T-helper 1 cell treated with Interleukin-12 subunit alpha and Interleukin-12 subunit beta and Interleukin-4 antibody, amounts not matched to agents 30 μg/mL and 1 μg/mL, for 36 hours (primary cell): ENCODE measurements at regions not wholly inside any gene's neighbourhood (a gene's known extent, or its start where the extent isn't known, plus 50 kb on each side); places are given as distances from the start of the nearest gene placed in this dataset.
"Not testable (repeated sequence)": the region's sequence is repeated elsewhere in the genome, so short reads cannot be mapped to it uniquely, and the experiment has no call there.

ENCODE experiments used
- H3K27ac Mint-ChIP-seq: one replicate; pipeline ENCODE4 v1.8.0; 2021; ENCODE audit warnings: mild to moderate bottlenecking, mixed read lengths
- H3K27me3 Mint-ChIP-seq: one replicate; pipeline ENCODE4 v1.8.0; 2021; ENCODE audit warnings: low read depth, mixed read lengths
- H3K36me3 Mint-ChIP-seq: one replicate; pipeline ENCODE4 v1.8.0; 2021; ENCODE audit warnings: low read depth, mixed read lengths
- H3K4me1 Mint-ChIP-seq: one replicate; pipeline ENCODE4 v1.8.0; 2021; ENCODE audit warnings: low read depth, mixed read lengths
- H3K4me3 Mint-ChIP-seq: one replicate; pipeline ENCODE4 v1.8.0; 2021; ENCODE audit warnings: mild to moderate bottlenecking, moderate library complexity, mixed read lengths
- H3K9me3 Mint-ChIP-seq: one replicate; pipeline ENCODE4 v1.8.0; 2021; ENCODE audit warnings: mixed read lengths

GRCh38 chr10:64036321-64036930 is 515.2 kb downstream of the REEP3 start:
- peaks cover 3% of the 10 kb centered on the region for H3K27me3 Mint-ChIP-seq
- H3K27ac Mint-ChIP-seq, result no peak overlapping the region
- H3K36me3 Mint-ChIP-seq, result no peaks in the 10 kb centered on the region
- no peak overlapping the region for H3K4me3 Mint-ChIP-seq
- H3K9me3 Mint-ChIP-seq, result no peaks in the 10 kb centered on the region
- peaks cover 4% of the 10 kb centered on the region for H3K4me1 Mint-ChIP-seq

- Mint-ChIP-seq H3K27me3 (peaks cover 3% of the 10 kb centered on the region), H3K36me3 (no peaks in the 10 kb centered on the region), H3K9me3 (no peaks in the 10 kb centered on the region), H3K4me1 (peaks cover 4% of the 10 kb centered on the region), H3K27ac (no peak overlapping the region), H3K4me3 (no peak overlapping the region)
These were observed 516.0 kb downstream of the REEP3 start for GRCh38 chr10:64037071-64037661.

GRCh38 chr10:64038107-64038506 is 516.9 kb downstream of the REEP3 start:
- Mint-ChIP-seq H3K27ac (no peak overlapping the region), H3K27me3 (peaks cover 3% of the 10 kb centered on the region), H3K4me1 (peaks cover 4% of the 10 kb centered on the region), H3K4me3 (no peak overlapping the region), H3K9me3 (no peaks in the 10 kb centered on the region), H3K36me3 (no peaks in the 10 kb centered on the region)

- no peak overlapping the region for H3K27ac Mint-ChIP-seq
- H3K4me1 Mint-ChIP-seq, result peaks cover 4% of the 10 kb centered on the region
- no peak overlapping the region for H3K4me3 Mint-ChIP-seq
- peaks cover 3% of the 10 kb centered on the region for H3K27me3 Mint-ChIP-seq
- H3K36me3 Mint-ChIP-seq, result no peaks in the 10 kb centered on the region
- H3K9me3 Mint-ChIP-seq, result no peaks in the 10 kb centered on the region
These were observed 518.0 kb downstream of the REEP3 start for GRCh38 chr10:64039198-64039597.

- no peaks in the 10 kb centered on the region for H3K36me3 Mint-ChIP-seq
- peaks cover 3% of the 10 kb centered on the region for H3K27me3 Mint-ChIP-seq
- peaks cover 4% of the 10 kb centered on the region for H3K4me1 Mint-ChIP-seq
- H3K4me3 Mint-ChIP-seq, result no peak overlapping the region
- no peaks in the 10 kb centered on the region for H3K9me3 Mint-ChIP-seq
- H3K27ac Mint-ChIP-seq, result no peak overlapping the region
These were observed 519.6 kb downstream of the REEP3 start for GRCh38 chr10:64040781-64041180.

- Mint-ChIP-seq H3K27ac (no peak overlapping the region), H3K27me3 (peaks cover 3% of the 10 kb centered on the region), H3K4me3 (peak overlapping the region; percentile 15), H3K36me3 (no peaks in the 10 kb centered on the region), H3K9me3 (no peaks in the 10 kb centered on the region), H3K4me1 (peaks cover 4% of the 10 kb centered on the region)
These were observed 520.2 kb downstream of the REEP3 start for GRCh38 chr10:64041185-64041988.

GRCh38 chr10:64041989-64042490 is 520.8 kb downstream of the REEP3 start:
- no peak overlapping the region for H3K27ac Mint-ChIP-seq
- H3K9me3 Mint-ChIP-seq, result no peaks in the 10 kb centered on the region
- no peaks in the 10 kb centered on the region for H3K36me3 Mint-ChIP-seq
- H3K4me3 Mint-ChIP-seq, result no peak overlapping the region
- peaks cover 4% of the 10 kb centered on the region for H3K4me1 Mint-ChIP-seq
- peaks cover 3% of the 10 kb centered on the region for H3K27me3 Mint-ChIP-seq

GRCh38 chr10:64044098-64044497 is 522.9 kb downstream of the REEP3 start:
- H3K36me3 Mint-ChIP-seq, result no peaks in the 10 kb centered on the region
- no peak overlapping the region for H3K27ac Mint-ChIP-seq
- H3K4me3 Mint-ChIP-seq, result no peak overlapping the region
- H3K27me3 Mint-ChIP-seq, result peaks cover 3% of the 10 kb centered on the region
- H3K9me3 Mint-ChIP-seq, result no peaks in the 10 kb centered on the region
- peaks cover 4% of the 10 kb centered on the region for H3K4me1 Mint-ChIP-seq

GRCh38 chr10:64044957-64045632 is 523.9 kb downstream of the REEP3 start:
- not testable (repeated sequence) for H3K27ac Mint-ChIP-seq, H3K4me1 Mint-ChIP-seq, H3K36me3 Mint-ChIP-seq, H3K9me3 Mint-ChIP-seq, H3K27me3 Mint-ChIP-seq, H3K4me3 Mint-ChIP-seq

GRCh38 chr10:64054392-64054791 is 533.2 kb downstream of the REEP3 start:
- Mint-ChIP-seq H3K27ac (no peak overlapping the region), H3K4me1 (no peaks in the 10 kb centered on the region), H3K9me3 (no peaks in the 10 kb centered on the region), H3K36me3 (no peaks in the 10 kb centered on the region), H3K4me3 (no peak overlapping the region), H3K27me3 (no peaks in the 10 kb centered on the region)

GRCh38 chr10:64059884-64060283 is 538.7 kb downstream of the REEP3 start:
- Mint-ChIP-seq H3K4me1 (no peaks in the 10 kb centered on the region), H3K27ac (no peak overlapping the region), H3K9me3 (no peaks in the 10 kb centered on the region), H3K36me3 (no peaks in the 10 kb centered on the region), H3K27me3 (peaks cover 3% of the 10 kb centered on the region), H3K4me3 (no peak overlapping the region)

GRCh38 chr10:64060389-64060788 is 539.2 kb downstream of the REEP3 start:
- Mint-ChIP-seq H3K27me3 (peaks cover 3% of the 10 kb centered on the region), H3K4me1 (no peaks in the 10 kb centered on the region), H3K9me3 (no peaks in the 10 kb centered on the region), H3K36me3 (no peaks in the 10 kb centered on the region), H3K4me3 (no peak overlapping the region), H3K27ac (no peak overlapping the region)

GRCh38 chr10:64062793-64063192 is 541.6 kb downstream of the REEP3 start:
- H3K4me3 Mint-ChIP-seq, result no peak overlapping the region
- peaks cover 3% of the 10 kb centered on the region for H3K27me3 Mint-ChIP-seq
- H3K9me3 Mint-ChIP-seq, result no peaks in the 10 kb centered on the region
- no peaks in the 10 kb centered on the region for H3K4me1 Mint-ChIP-seq
- H3K27ac Mint-ChIP-seq, result no peak overlapping the region
- H3K36me3 Mint-ChIP-seq, result no peaks in the 10 kb centered on the region

- Mint-ChIP-seq H3K27me3 (no peaks in the 10 kb centered on the region), H3K9me3 (no peaks in the 10 kb centered on the region), H3K36me3 (no peaks in the 10 kb centered on the region), H3K4me3 (no peak overlapping the region), H3K4me1 (no peaks in the 10 kb centered on the region), H3K27ac (no peak overlapping the region)
These were observed 545.9 kb downstream of the REEP3 start for GRCh38 chr10:64067009-64067606.
